Hindlimb muscle (tissue), 1 donor: ENCODE measurements at regions not wholly inside any gene's neighbourhood (a gene's known extent, or its start where the extent isn't known, plus 50 kb on each side); places are given as distances from the start of the nearest gene placed in this dataset.

ENCODE experiments used
- DNase-seq: peaks from one replicate; pipeline ENCODE4 v3.0.0-alpha.2; 2013

- no peak for DNase-seq
Measured at GRCh38 chr2:196249171-196249570, 77.8 kb upstream of the STK17B start.

GRCh38 chr2:196249860-196250259, 78.5 kb upstream of the STK17B start:
- DNase-seq, result no peak

- DNase-seq, result no peak
Measured at GRCh38 chr2:196251132-196251531, 79.8 kb upstream of the STK17B start.

- DNase-seq, result no peak
Measured at GRCh38 chr2:196252408-196253115, 81.2 kb upstream of the STK17B start.

GRCh38 chr2:196253116-196253480, 81.7 kb upstream of the STK17B start:
- no peak for DNase-seq

- DNase-seq, result no peak
Measured at GRCh38 chr2:196256585-196256984, 85.2 kb upstream of the STK17B start.

GRCh38 chr2:196257086-196257485, 85.7 kb upstream of the STK17B start:
- DNase-seq, result no peak

GRCh38 chr2:196258407-196258806, 87.0 kb upstream of the STK17B start:
- no peak for DNase-seq

- no peak for DNase-seq
Measured at GRCh38 chr2:196259507-196260481, 88.4 kb upstream of the STK17B start.

- no peak for DNase-seq
Measured at GRCh38 chr2:196260546-196260945, 89.2 kb upstream of the STK17B start.

- no peak for DNase-seq
Measured at GRCh38 chr2:196262606-196263005, 91.2 kb upstream of the STK17B start.

- DNase-seq, result no peak
Measured at GRCh38 chr2:196263181-196263747, 91.9 kb upstream of the STK17B start.

GRCh38 chr2:196266351-196266750, 95.0 kb upstream of the STK17B start:
- DNase-seq, result no peak

GRCh38 chr2:196266855-196267254, 95.5 kb upstream of the STK17B start:
- no peak for DNase-seq

GRCh38 chr2:196268025-196268424, 96.6 kb upstream of the STK17B start:
- no peak for DNase-seq

- no peak for DNase-seq
Measured at GRCh38 chr2:196268538-196269338, 97.4 kb upstream of the STK17B start.

- DNase-seq, result no peak
Measured at GRCh38 chr2:196271795-196272194, 100.4 kb upstream of the STK17B start.

- no peak for DNase-seq
Measured at GRCh38 chr2:196274387-196274809, 103.0 kb upstream of the STK17B start.

GRCh38 chr2:196275646-196276352, 104.4 kb upstream of the STK17B start:
- DNase-seq, result no peak

- DNase-seq, result no peak
Measured at GRCh38 chr2:196276421-196276820, 105.0 kb upstream of the STK17B start.

- DNase-seq, result no peak
Measured at GRCh38 chr2:196277002-196277401, 105.6 kb upstream of the STK17B start.

- DNase-seq, result no peak
Measured at GRCh38 chr2:196278491-196278911, 107.1 kb upstream of the STK17B start.
